Right ventricle myocardium superior (tissue), 1 donor: ENCODE measurements at regions not wholly inside any gene's neighbourhood (a gene's known extent, or its start where the extent isn't known, plus 50 kb on each side); places are given as distances from the start of the nearest gene placed in this dataset.
A peak's percentile ranks its signal among the peaks of the same experiment; 100 is the strongest.
"Not testable (repeated sequence)": the region's sequence is repeated elsewhere in the genome, so short reads cannot be mapped to it uniquely, and the experiment has no call there.

ENCODE experiments used
- ATAC-seq: fragments of 200-7000 bp; cut with Tn5 transposase; one replicate; pipeline ENCODE4 v1.9.1; 2020; ENCODE audit warnings: mild to moderate bottlenecking; ENCODE audit not compliant: poor library complexity
- DNase-seq: peaks from one replicate; pipeline ENCODE4 v3.0.0-alpha.2; 2020
- intact Hi-C: fragments of 100-400 bp; cut with DNase I; formaldehyde crosslinking; loops from one replicate; pipeline ENCODE4 v1.11.2; 2022
- donor health status: DM: no; HTN: yes; CAD: no; lungs with severe emphysema.

DNA sequence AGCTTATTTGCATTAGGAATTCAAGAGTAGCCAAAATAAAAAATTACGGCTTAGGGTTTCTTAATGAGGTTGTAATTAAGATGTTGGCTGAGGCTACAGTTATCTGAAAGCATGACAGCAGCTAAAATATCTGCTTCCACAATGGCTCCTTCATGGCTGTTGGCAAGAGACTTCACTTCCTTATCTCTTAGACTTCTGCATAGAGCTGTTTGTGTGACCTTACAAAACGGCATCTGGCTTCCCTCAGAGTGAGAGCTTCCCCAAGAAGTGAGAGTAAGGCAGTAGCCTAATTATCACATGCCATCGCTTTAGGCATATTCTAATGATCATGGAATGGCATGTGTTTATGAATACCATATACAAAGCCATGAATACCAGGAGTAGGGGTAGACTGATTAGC is 57.6 kb downstream of the CCDC59 start:
- ATAC-seq (peak; percentile 95), DNase-seq (no peak)
- intact Hi-C loops = no loop called here

DNA sequence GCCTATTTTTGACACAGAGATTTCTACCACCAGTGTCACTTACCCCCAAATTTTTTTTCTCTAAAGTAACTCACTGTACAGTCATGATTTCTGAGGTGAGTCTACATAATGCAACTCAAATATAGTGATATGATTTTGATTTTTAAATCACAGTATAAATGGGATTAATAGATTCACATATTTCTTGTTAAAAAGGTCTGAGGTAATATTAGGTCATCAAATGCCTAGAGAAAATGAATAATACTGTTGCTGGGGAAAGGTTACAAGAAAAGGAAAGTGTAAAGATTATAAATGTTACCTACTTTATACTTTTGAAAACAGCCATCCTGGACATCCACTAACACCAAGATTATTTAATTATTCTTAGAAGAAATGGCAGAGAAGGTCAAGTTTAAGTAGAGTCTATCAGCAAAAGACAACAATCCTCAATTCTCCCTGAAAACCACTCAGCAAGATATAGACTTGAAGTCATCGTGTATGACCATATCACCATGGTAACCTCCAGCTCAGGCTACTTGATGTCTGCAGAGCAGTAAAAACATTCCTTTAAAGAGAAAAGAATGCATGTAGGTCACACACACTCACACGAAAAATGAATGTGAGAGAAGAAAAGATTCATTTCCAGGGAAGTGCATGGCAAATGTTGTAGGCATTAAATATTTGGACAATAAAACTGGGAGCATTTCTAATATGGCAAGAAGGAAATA is 58.7 kb downstream of the CCDC59 start:
- intact Hi-C loops = no loop called here

DNA sequence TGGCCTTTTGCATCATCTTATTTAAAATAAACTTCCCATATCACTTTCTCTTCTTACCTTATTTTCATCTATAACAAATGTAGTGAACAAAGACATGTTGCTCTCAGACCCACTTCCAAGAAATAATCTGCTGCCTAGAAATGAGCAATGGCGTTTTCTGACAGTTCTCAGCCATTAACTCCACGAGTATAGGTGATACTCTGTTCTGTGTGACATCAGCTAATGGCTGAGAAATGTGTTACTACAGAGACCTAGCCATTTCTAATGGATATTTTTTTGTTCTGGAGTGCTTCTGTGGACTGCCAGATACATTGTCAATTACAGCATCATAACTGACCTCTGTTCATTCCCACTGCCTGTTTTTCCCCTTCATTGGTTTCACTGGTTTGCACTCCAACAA is 67.8 kb downstream of the CCDC59 start:
- intact Hi-C loops = no loop called here
- ATAC-seq = no peak
- no peak for DNase-seq

More for the DNA sequence above, 58.7 kb downstream of the CCDC59 start:
- DNase-seq (no peak), ATAC-seq (no peak)

DNA sequence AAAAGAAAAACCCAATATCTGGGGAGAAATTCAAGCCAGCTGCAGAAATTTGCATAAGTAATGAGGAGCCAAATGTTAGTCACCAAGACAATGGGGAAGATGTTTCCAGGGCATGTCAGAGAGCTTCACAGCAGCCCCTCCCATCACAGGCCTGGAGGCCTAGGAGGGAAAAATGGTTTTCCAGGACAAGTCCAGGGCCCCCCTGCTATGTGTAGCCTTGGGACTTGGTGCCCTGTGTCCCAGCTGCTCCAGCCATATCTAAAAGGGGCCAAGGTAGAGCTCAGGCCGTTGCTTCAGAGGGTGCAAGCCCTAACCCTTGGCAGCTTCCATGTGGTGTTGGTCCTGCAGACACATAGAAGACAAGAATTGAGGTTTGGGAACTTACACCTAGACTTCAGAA is 76.9 kb downstream of the CCDC59 start:
- ATAC-seq, DNase-seq, intact Hi-C loops: not testable (repeated sequence)

DNA sequence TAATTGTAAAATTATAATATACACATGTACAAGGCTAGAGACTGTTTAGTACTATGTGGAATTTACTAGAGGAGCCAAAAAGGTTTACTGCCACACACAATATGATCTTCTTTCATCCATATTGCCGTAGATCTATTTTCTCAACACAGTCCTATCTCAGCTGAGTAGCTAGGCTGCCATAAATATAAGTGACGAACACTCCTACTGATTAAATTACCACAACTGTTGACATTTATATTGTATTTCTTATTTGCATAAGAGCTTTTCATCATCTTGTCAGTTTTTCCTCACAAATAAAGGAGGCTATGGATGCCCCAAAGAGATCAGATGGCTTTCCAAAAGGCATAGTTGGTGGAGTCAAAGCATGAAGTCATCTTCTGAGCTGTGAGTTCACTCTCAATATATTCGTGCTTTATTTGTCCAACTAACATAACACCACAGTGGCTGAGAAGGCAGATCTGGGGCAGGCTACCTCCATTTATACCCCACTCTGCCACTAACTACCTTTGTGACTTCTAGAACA is 78.6 kb downstream of the CCDC59 start:
- intact Hi-C loops = no loop called here
- DNase-seq (no peak), ATAC-seq (no peak)

DNA sequence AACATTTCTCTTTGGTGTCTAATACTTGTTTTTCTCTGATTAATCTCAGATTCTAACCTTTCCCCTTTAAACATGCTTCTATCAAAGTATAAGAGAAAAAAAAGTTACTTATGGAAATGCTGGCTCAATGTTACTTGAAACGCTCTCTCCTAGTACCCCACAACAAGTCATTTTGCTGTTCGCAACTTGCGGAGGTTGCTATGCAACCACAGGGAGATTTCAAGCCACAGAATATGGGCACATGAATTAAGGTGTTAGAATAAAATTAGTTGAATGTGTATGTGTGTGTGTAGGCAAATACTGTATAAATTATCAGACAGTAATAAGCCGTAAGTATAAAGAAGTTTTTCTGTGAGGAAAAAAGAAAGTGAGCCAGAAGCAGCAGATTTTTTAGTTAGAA is 80.6 kb downstream of the CCDC59 start:
- no peak for ATAC-seq
- intact Hi-C loops = no loop called here
- DNase-seq = no peak

DNA sequence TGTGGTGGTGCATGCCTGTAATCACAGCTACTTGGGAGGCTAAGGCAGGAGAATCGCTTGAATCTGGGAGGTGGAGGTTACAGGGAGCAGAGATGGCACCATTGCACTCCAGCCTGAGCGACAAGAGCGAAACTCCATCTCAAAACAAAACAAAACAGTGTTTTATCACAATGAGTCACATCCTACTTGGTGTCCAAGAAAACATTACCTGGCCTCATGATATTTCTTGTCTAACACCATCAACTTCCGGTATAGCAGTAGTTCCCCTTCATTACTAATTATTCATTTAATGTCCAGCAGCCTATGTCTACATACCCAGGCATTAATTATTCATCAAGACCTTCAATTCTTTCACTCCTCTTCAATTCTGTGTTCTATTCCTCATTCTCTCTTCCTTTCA is 115.5 kb downstream of the CCDC59 start:
- ATAC-seq (no peak), DNase-seq (no peak)
- intact Hi-C loops = no loop called here

DNA sequence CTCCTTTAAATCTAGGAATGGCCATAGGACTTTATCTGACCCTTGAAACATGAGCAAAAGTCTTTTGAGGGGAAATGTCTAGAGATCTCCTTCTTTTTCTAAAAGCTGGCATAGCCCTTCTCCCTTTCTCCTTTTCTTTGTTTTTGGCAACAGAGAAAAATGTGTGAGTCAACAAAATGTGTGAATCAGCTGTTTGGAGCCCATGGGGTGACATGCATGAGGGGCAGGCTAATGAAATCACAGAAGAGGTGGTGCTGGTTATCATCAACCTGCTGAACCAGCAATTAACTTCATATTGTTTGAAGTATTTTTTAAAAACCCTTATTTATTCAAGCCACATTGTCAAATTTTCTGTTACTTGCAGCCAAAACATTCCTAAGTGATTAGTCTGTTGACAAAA is 132.3 kb downstream of the CCDC59 start:
- ATAC-seq = no peak
- no peak for DNase-seq
- intact Hi-C loops = no loop called here

DNA sequence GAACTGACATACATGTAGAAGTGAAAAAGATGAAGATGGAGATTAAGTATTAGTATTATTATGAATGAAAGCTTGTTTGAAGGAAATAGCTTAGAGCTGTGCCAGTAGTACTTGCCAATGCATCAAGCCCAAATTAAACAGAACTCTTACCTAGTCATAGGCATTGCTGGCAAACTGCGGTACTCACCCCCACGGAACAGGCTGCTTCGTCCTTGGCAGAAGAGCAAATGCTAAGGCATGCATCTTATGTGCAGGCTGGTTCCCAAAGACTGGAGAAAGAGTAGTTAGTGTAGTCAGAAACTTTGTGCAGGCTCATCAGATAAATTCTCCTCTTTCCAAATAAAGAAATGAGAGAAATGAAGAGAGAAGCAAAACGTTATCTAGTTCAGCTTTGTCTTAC is 134.8 kb downstream of the CCDC59 start:
- no peak for ATAC-seq
- intact Hi-C loops = no loop called here
- no peak for DNase-seq

DNA sequence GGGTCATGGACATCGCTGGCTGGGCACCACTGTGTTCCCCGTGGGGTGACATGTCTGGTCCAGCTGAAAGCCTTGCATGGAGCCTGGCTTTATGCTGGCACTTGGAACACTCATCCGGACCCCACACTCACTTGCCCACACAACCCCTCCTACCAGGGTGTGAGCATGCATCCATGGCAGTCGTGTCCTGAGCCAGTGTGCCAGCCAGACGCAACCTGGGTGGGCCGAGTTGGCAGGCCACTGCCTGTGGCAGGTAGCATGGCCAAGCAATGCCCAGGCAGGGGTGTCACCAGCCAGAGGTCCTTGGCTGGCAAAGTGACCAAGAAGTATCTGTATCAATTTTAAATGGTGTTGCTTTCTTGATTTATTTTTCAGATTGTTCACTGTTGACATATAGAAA is 141.7 kb downstream of the CCDC59 start:
- intact Hi-C loops = no loop called here
- no peak for ATAC-seq
- no peak for DNase-seq

DNA sequence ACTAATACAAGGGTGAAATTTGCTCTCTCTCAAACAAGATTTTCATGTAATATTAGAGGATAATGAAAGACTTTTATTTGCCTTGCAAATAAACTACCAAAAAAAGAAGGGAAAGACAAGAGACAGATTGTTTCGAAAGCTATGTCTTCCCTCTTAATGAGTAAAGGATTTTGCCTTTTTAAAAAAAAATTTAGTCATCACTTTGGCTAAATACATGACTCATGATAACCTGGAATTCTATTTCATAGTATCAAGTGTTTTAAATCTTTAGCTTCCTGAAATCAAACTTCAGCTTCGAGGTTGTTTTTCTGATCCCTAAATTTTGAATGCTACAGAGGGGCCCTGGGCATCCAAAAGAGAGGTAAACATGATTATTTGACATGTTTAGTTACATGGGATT is 144.4 kb downstream of the CCDC59 start:
- ATAC-seq (no peak), DNase-seq (no peak)
- intact Hi-C loops = no loop called here

DNA sequence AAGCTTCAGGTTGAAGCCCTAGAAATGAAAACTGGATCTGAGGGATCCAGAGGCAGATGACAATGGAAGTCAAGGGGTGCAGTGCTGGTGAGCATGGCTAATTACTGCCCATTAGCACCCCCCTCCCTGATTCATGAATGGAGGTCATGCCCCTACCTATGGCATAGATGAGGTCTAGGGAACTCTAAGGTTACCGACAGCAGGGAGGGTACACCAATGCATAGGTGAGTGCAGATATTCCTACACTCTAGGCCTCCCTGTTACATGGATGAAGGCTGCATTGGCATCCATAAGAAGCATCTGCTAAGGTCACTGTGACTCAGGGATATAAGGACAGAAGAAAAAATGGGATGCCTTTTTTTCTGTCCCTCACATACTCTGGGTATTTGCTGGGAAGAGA is 147.3 kb downstream of the CCDC59 start:
- ATAC-seq (no peak), DNase-seq (no peak)
- intact Hi-C loops = no loop called here

DNA sequence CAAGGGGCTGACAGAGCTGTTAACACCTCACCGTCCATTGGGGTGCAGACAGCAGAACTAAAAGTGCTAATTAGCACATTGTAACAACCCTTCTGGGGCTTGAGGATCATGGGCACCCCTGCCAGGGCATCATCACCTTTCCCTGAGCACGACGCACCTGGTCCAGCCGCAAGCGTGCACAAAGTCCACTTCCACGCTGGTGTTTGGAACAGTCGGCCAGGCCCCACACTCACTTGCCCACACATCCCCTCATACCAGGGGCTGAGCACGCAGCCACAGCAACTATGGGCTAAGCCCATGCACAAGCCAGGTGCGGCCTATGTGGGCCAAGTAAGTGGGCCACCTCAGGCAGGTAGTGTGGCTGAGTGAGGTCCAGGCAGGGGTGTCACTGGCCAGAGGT is 148.7 kb downstream of the CCDC59 start:
- no peak for ATAC-seq
- DNase-seq = no peak
- intact Hi-C loops = no loop called here

DNA sequence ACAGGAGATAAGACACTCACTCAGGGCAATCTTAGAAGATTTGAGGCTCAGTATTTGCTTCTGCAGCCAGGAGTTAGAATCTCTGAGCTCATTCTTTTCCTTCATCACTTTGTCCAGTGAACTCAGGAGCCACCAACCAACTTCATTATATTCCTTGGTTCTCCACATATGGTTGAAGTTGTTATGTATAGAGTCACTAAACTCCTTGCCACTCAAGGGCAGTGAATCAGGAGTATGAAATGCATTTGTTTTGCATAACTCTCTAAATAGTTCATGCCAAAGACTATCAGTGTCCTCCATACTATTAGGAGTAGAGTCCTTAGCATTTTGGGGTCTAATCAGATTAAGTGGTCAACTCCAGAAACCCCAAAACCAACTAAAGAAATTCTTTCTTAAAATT is 150.6 kb downstream of the CCDC59 start:
- intact Hi-C loops = no loop called here
- no peak for ATAC-seq
- no peak for DNase-seq

DNA sequence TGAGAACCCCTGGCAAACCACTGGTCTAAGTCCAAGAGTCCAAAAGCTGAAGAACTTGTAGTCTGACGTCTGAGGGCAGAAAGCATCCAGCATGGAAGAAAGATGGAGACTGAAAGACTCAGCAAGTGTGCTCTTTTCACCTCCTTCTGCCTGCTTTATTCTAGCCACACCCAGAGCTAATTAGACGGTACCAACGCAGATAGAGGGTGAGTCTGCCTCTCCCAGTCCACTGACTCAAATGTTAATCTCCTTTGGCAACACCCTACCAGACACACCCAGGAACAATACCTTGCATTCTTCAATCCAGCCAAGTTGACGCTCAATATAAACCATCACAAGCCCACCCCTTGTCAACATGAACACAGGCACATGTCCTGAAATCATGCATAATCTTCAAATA is 155.1 kb downstream of the CCDC59 start:
- ATAC-seq = no peak
- no peak for DNase-seq
- intact Hi-C loops = no loop called here

DNA sequence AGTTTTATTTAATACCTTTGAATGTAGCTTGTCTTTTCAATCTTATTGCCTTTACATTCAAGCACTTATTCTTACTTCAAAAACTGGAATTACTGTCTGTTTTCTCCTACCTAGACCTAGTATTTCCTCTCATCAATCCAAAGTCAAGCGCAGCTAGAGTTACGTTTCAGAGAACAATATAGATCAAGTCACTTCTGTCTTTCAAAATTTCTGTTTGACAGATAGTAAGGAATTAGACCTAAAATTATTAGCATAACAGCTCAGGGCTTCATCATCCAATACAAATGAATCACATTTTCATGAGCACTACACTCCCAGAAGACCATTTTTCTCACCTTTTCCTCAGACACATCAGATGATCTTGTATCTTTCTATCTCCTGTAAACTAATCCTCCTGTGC is 170.6 kb downstream of the CCDC59 start:
- ATAC-seq (no peak), DNase-seq (no peak)
- intact Hi-C loops = no loop called here

DNA sequence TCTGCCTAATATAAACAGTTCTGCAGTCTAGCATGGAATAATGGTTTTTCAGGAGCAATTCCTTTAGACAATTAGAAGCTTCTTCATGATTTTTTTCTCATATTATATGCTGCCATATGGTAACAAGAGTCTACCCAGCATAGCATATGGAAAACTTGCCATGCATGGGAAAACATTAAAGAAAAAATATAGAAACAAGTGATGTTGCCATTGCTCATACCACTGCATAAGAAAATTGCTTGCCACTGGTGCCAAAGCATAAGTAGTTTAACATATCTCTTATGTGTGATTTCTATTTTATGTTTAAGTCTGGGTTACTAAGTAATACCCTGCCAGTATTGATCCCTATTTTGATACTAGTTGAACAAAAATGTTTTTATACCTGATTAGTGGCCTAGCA is 171.2 kb downstream of the CCDC59 start:
- no peak for DNase-seq
- intact Hi-C loops = no loop called here
- ATAC-seq = no peak

DNA sequence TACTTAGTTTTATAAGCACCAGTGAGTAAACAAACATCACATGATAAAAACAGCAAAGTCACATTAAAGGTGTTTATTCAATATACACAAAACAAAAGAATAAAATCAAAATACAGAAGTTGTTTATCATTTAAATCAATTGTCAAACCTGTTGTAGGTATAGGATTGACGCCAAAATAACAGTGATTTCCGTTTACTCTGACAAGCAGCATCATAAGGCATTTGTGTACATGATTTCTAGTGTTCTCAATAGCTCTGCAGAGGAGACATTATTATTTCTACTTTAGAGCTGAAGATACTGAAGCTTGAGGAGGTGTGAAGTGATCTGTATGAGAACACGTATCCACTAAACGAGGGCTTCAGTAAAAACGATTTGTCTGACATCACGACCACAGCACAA is 171.9 kb downstream of the CCDC59 start:
- ATAC-seq (no peak), DNase-seq (no peak)
- intact Hi-C loops = no loop called here

DNA sequence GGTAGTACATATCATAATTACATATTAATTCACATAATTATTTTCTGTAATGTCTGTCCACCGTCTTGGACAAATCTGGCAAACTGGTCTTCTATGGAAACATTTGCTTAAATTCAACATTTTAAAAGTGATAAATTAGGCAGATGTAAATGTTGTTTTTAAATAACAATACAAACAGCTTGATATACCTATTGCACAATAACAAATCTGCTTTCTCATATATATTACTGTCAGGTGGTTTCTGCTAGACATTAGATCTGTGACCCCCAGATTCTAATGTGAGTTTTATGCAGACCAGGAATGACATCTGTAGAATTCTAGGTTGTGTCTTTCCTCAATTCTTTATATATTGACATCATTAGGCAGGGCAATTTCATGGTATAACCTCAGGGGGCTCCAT is 173.3 kb downstream of the CCDC59 start:
- ATAC-seq (no peak), DNase-seq (no peak)
- intact Hi-C loops = no loop called here

DNA sequence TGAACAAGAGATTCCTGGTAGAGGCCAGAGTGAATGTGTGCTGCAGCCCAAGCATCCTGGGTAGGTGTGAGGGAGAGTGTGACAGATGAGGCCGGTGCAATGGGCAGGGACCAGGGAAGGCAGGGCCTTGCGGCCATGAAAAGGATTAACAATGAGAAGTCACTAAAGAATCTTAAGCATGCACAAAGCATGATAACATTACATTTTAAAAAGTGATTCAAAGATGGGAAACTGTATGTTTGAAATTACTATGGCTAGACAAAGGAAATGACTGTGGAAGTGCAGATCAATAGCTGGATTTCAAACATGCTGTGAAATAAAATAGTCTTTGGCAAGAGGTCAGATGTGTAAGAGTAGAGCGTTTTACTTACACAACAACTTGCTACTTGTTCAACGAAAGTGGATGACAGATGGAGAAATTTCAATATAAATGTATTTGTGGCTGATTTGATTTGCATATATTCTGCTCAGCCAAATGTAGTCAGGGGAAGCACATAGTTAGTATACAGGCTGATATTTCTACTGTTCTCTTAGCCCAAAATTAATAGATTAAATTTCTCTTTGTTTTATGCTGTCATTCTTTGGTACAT is 175.5 kb downstream of the CCDC59 start:
- intact Hi-C loops = no loop called here
- ATAC-seq (no peak), DNase-seq (no peak)
